GM12891 (cell line): ENCODE measurements at regions not wholly inside any gene's neighbourhood (a gene's known extent, or its start where the extent isn't known, plus 50 kb on each side); places are given as distances from the start of the nearest gene placed in this dataset.

ENCODE experiments used
- POLR2A ChIP-seq: IDR thresholded peaks from 2 replicates; pipeline ENCODE4 v1.6.1; 2011; ENCODE audit warnings: low read depth, low read length, control low read depth
- POLR2AphosphoS5 ChIP-seq: IDR thresholded peaks from 2 replicates; pipeline ENCODE4 v1.6.1; 2011; ENCODE audit warnings: low read depth, low read length, control low read depth
- TAF1 ChIP-seq: IDR thresholded peaks from 2 replicates; pipeline ENCODE4 v1.6.1; 2011; ENCODE audit warnings: low read depth, low read length, control low read depth

- TF ChIP-seq POLR2AphosphoS5 (no peak), POLR2A (no peak), TAF1 (no peak)
These were observed 79.1 kb downstream of the UTRN start for GRCh38 chr6:144364208-144364720.
